ENCODE measurements at regions not wholly inside any gene's neighbourhood (a gene's known extent, or its start where the extent isn't known, plus 50 kb on each side); places are given as distances from the start of the nearest gene placed in this dataset.

DNA sequence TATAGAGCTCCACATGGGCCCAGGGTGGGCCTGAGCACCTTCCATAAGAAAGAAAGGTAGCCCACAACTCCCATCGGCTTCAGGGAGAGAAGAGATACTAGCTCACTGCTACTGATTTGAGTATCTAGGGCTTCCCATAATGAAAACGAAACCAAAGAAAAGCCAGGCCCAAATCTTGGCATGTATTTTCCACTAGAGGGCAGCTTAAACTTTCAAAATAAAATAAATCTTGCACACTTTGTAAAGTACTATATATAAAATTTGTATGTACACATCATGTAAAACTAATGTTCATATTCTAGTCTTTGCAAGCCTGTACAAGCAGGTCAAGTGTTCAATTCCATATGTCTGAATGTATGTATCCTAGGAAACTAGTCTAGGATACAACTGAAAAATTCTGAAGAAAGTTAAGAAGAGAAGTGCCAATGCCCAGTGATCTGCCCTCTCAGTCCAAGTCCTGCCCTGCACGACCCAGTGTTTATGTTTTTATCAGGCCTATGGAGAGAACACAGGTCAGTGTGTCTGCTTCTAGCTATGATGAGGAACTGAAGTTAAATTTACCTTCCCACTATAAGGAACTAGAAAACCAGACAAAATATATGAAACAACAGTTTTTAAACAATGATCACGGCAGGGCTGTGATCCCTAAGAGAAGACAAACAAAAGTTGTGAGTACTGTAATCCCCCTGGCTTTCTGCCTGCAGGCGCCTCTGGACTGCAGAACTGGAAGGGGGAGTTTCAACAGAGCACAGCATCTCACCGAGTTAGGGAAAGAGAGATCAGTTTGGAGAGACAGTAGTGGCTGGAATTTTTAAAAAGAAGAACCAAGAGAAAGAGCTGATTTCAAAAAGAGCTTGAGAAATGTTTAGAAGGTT lies 475.7 kb downstream of the UQCRFS1 start:
- H3K36me3 Mint-ChIP-seq (ENCODE audit: low read depth, unreplicated experiment) = no peaks in the 10 kb centered on the region
- H3K27ac Mint-ChIP-seq (ENCODE audit: unreplicated experiment) = no peak overlapping the region
- DNase-seq (ENCODE audit: low spot score) = no peak
- no peaks in the 10 kb centered on the region for H3K27me3 Mint-ChIP-seq (ENCODE audit: unreplicated experiment)
- H3K4me3 Mint-ChIP-seq (ENCODE audit: unreplicated experiment) = no peak overlapping the region
- peaks cover 2% of the 10 kb centered on the region for H3K4me1 Mint-ChIP-seq (ENCODE audit: unreplicated experiment)
- TF ChIP-seq, protein P1, sequence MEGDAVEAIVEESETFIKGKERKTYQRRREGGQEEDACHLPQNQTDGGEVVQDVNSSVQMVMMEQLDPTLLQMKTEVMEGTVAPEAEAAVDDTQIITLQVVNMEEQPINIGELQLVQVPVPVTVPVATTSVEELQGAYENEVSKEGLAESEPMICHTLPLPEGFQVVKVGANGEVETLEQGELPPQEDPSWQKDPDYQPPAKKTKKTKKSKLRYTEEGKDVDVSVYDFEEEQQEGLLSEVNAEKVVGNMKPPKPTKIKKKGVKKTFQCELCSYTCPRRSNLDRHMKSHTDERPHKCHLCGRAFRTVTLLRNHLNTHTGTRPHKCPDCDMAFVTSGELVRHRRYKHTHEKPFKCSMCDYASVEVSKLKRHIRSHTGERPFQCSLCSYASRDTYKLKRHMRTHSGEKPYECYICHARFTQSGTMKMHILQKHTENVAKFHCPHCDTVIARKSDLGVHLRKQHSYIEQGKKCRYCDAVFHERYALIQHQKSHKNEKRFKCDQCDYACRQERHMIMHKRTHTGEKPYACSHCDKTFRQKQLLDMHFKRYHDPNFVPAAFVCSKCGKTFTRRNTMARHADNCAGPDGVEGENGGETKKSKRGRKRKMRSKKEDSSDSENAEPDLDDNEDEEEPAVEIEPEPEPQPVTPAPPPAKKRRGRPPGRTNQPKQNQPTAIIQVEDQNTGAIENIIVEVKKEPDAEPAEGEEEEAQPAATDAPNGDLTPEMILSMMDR (IDR thresholded peaks at IDR 0.05; ENCODE audit: unreplicated experiment) = peak; percentile 73
- no peaks in the 10 kb centered on the region for H3K9me3 Mint-ChIP-seq (ENCODE audit: unreplicated experiment)

DNA sequence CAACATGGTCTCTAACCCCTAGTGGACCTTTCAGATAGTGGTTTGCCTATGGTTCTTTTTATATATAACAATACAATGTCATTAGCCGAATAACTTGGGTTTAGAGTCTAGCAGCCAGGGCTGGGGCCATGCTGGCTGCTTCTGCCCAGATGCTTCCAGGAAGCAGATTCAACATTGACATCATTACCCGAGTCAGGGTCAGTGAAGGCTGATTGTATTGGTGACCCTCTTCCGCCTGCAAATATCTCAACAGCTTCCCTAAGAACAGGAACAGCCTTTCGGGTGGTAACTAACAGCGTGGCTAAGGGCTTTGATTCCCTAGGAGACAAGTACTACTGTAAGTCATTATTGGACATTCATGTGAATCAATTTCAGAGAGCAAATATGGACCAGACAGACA lies 476.4 kb downstream of the UQCRFS1 start:
- H3K4me3 Mint-ChIP-seq (ENCODE audit: unreplicated experiment) = no peak overlapping the region
- DNase-seq (ENCODE audit: low spot score) = no peak
- no peaks in the 10 kb centered on the region for H3K36me3 Mint-ChIP-seq (ENCODE audit: low read depth, unreplicated experiment)
- peaks cover 2% of the 10 kb centered on the region for H3K4me1 Mint-ChIP-seq (ENCODE audit: unreplicated experiment)
- no peaks in the 10 kb centered on the region for H3K27me3 Mint-ChIP-seq (ENCODE audit: unreplicated experiment)
- TF ChIP-seq, protein P1 (IDR thresholded peaks at IDR 0.05; ENCODE audit: unreplicated experiment) = no peak
- H3K9me3 Mint-ChIP-seq (ENCODE audit: unreplicated experiment) = no peaks in the 10 kb centered on the region
- peak overlapping the region; percentile 67 for H3K27ac Mint-ChIP-seq (ENCODE audit: unreplicated experiment)

DNA sequence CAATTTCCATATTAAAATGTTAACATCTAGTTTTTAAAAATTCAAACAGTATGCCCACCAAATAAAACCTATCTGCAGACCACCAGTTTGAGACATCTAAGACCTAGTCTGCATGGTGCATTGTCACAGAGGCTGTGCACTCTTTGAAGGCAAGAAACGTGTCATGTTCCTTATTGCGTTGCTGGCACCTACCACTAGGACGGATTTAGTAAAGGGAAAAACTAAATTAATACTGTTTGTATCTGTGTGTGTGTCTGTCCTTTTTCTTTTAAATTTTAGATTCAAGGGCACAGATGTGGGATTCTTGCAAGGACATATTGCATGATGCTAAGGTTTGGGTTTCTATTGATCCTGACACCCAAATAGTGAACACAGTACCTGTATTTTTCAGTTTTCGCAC lies 481.4 kb downstream of the UQCRFS1 start:
- Mint-ChIP-seq H3K4me3 (ENCODE audit: unreplicated experiment) (no peak overlapping the region), H3K27ac (ENCODE audit: unreplicated experiment) (no peak overlapping the region), H3K4me1 (ENCODE audit: unreplicated experiment) (peaks cover under 1% of the 10 kb centered on the region), H3K27me3 (ENCODE audit: unreplicated experiment) (no peaks in the 10 kb centered on the region), H3K36me3 (ENCODE audit: low read depth, unreplicated experiment) (no peaks in the 10 kb centered on the region), H3K9me3 (ENCODE audit: unreplicated experiment) (no peaks in the 10 kb centered on the region)
- TF ChIP-seq, protein P1 (IDR thresholded peaks at IDR 0.05; ENCODE audit: unreplicated experiment) = peak; percentile 20
- no peak for DNase-seq (ENCODE audit: low spot score)

DNA sequence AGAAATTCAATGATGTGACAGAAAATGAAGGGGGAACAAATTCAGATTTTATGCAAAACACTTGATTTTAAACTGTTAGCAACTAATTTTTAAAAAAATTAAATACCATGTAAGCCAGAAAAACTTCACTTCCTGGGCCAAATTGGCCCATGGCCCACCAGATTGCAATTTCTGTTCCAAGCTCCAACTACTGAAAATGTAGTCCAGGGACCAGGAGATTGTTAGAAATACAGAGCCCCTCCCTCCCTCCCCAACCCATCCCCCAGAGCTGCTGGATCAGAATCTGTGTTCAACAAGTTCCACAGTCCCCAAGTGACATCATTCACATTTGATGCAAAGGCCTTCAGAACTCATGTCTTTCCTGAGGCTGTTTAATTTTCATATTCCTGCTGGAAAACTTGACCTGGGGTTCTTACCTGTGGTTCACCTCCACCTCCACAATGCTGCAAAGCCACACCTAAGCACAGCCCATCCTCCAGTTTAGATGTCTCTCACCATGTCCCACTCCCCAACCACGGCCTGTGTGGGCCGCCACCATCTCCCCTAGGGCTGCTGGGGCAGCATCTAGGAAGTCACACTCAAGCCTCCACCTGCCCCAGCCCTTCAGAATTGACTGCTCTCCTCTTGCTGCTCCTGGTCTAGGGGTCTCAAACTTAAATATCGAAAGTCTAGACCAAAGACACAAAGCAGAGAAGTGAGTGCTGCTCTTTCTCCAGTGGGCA lies 482.0 kb downstream of the UQCRFS1 start:
- no peak overlapping the region for H3K4me3 Mint-ChIP-seq (ENCODE audit: unreplicated experiment)
- H3K27me3 Mint-ChIP-seq (ENCODE audit: unreplicated experiment) = no peaks in the 10 kb centered on the region
- no peaks in the 10 kb centered on the region for H3K4me1 Mint-ChIP-seq (ENCODE audit: unreplicated experiment)
- no peaks in the 10 kb centered on the region for H3K36me3 Mint-ChIP-seq (ENCODE audit: low read depth, unreplicated experiment)
- TF ChIP-seq, protein P1 (IDR thresholded peaks at IDR 0.05; ENCODE audit: unreplicated experiment) = no peak
- H3K27ac Mint-ChIP-seq (ENCODE audit: unreplicated experiment) = no peak overlapping the region
- H3K9me3 Mint-ChIP-seq (ENCODE audit: unreplicated experiment) = no peaks in the 10 kb centered on the region
- DNase-seq (ENCODE audit: low spot score) = no peak
